Adipocyte (in vitro differentiated cells): ENCODE measurements at regions not wholly inside any gene's neighbourhood (a gene's known extent, or its start where the extent isn't known, plus 50 kb on each side); places are given as distances from the start of the nearest gene placed in this dataset.

ENCODE experiments used
- DNase-seq: peaks from one replicate; pipeline ENCODE4 v3.0.0-alpha.2; 2015; ENCODE audit warnings: low read depth
- H3K27me3 ChIP-seq: replicated peaks from 2 replicates; pipeline ENCODE4 v1.7.0; 2013; ENCODE audit warnings: mild to moderate bottlenecking, low read length, moderate library complexity; ENCODE audit not compliant: control insufficient read depth, insufficient read depth
- H3K36me3 ChIP-seq: 2 replicates; pipeline ENCODE4 v1.7.0; 2013; ENCODE audit warnings: low read length, mild to moderate bottlenecking, moderate library complexity; ENCODE audit not compliant: control insufficient read depth, insufficient read depth, severe bottlenecking
- H3K4me1 ChIP-seq: 2 replicates; pipeline ENCODE4 v1.7.0; 2013; ENCODE audit warnings: mild to moderate bottlenecking, low read length, moderate library complexity; ENCODE audit not compliant: control insufficient read depth, insufficient read depth
- H3K4me3 ChIP-seq: 2 replicates; pipeline ENCODE4 v1.7.0; 2013; ENCODE audit warnings: mild to moderate bottlenecking, low read length, moderate library complexity
- H3K9ac ChIP-seq: 2 replicates; pipeline ENCODE4 v1.7.0; 2013; ENCODE audit warnings: mild to moderate bottlenecking, low read length, moderate library complexity
- H3K9me3 ChIP-seq: 2 replicates; pipeline ENCODE4 v1.7.0; 2013; ENCODE audit warnings: mild to moderate bottlenecking, low read length, moderate library complexity; ENCODE audit not compliant: control insufficient read depth

- Histone ChIP-seq H3K9me3 (no peaks in the 10 kb centered on the region), H3K9ac (no peak overlapping the region), H3K27me3 (no peaks in the 10 kb centered on the region), H3K36me3 (no peaks in the 10 kb centered on the region), H3K4me1 (no peaks in the 10 kb centered on the region), H3K4me3 (no peak overlapping the region)
- no peak for DNase-seq
These were observed 99.5 kb upstream of the KLHL13 start for GRCh38 chrX:118216087-118216486.

- no peaks in the 10 kb centered on the region for H3K4me1 ChIP-seq
- no peak overlapping the region for H3K4me3 ChIP-seq
- H3K9me3 ChIP-seq, result no peaks in the 10 kb centered on the region
- no peak overlapping the region for H3K9ac ChIP-seq
- H3K36me3 ChIP-seq, result no peaks in the 10 kb centered on the region
- DNase-seq, result no peak
- no peaks in the 10 kb centered on the region for H3K27me3 ChIP-seq
These were observed 99.9 kb upstream of the KLHL13 start for GRCh38 chrX:118216509-118216908.

DNA sequence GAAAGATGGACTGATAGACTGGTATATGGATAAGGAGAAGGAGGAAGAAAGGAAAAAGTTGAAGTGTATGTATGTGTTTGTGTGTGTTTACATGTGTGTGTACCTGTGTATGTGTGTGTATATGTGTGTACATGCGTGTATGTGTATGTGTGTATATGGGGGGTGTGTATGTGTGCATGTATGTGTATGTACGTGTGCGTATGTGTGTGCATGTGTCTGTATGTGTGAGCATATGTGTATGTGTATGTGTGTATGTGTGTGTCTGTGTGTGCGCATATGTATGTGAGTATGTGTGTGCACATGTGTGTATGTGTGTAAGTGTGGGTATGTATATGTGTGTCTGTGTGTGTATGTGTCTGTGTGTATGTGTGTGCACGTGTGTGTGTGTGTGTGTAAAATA, 101.5 kb upstream of the KLHL13 start:
- Histone ChIP-seq H3K27me3 (no peaks in the 10 kb centered on the region), H3K4me1 (no peaks in the 10 kb centered on the region), H3K9me3 (no peaks in the 10 kb centered on the region), H3K36me3 (no peaks in the 10 kb centered on the region), H3K4me3 (no peak overlapping the region), H3K9ac (no peak overlapping the region)
- DNase-seq, result no peak

DNA sequence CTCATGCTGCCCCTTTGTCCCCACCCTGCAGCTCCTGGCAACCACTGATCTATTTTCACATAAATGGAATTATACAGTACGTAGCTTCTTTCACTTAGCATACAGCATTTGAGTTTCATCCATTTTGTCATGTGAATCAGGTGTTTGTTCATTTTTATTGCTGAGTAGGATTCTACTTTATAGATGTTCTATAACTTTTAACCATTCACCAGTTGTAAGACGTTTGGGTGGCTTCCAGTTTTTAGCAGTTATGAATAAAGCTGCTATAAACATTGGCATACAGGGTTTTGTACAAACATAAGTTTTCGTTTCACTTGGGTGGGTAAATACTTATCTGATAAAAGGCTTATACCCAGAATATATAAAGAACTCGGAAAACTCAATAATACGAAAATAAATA, 102.3 kb upstream of the KLHL13 start:
- Histone ChIP-seq H3K9me3 (no peaks in the 10 kb centered on the region), H3K27me3 (no peaks in the 10 kb centered on the region), H3K4me1 (no peaks in the 10 kb centered on the region), H3K9ac (no peak overlapping the region), H3K36me3 (no peaks in the 10 kb centered on the region), H3K4me3 (no peak overlapping the region)
- DNase-seq, result no peak

GRCh38 chrX:118219866-118220265, 103.3 kb upstream of the KLHL13 start:
- DNase-seq, result no peak
- H3K36me3 ChIP-seq, result no peaks in the 10 kb centered on the region

DNA sequence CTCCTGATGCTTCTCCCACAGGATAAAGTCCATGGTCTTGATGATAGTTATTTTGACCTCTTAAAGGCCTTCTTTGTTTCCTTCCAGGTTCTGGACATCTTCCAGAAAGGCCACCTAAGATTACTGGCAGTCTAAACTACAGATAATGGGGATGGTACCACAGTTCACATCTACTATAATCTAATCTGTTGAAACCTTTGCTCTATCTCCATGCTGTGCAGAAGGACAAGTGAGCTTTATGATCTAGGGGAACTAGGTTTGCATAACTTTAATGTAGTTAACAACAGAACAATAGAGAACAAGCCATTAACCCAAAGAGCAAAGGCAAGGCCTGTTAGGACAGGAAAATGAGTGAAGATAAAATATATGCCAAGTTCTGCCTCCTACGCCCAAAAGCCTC, 103.9 kb upstream of the KLHL13 start:
- no peak overlapping the region for H3K9ac ChIP-seq
- no peak for DNase-seq
- no peaks in the 10 kb centered on the region for H3K27me3 ChIP-seq
- no peak overlapping the region for H3K4me3 ChIP-seq
- H3K4me1 ChIP-seq, result peaks cover 1% of the 10 kb centered on the region
- H3K36me3 ChIP-seq, result no peaks in the 10 kb centered on the region
- H3K9me3 ChIP-seq, result no peaks in the 10 kb centered on the region

More at GRCh38 chrX:118219866-118220265, 103.3 kb upstream of the KLHL13 start:
- Histone ChIP-seq H3K4me3 (no peak overlapping the region), H3K9ac (no peak overlapping the region), H3K9me3 (no peaks in the 10 kb centered on the region), H3K27me3 (no peaks in the 10 kb centered on the region), H3K4me1 (no peaks in the 10 kb centered on the region)

- peaks cover 7% of the 10 kb centered on the region for H3K4me1 ChIP-seq
- no peaks in the 10 kb centered on the region for H3K36me3 ChIP-seq
- no peak overlapping the region for H3K9ac ChIP-seq
- no peak for DNase-seq
- no peaks in the 10 kb centered on the region for H3K27me3 ChIP-seq
- H3K9me3 ChIP-seq, result no peaks in the 10 kb centered on the region
- no peak overlapping the region for H3K4me3 ChIP-seq
These were observed 104.7 kb upstream of the KLHL13 start for GRCh38 chrX:118221270-118221669.

DNA sequence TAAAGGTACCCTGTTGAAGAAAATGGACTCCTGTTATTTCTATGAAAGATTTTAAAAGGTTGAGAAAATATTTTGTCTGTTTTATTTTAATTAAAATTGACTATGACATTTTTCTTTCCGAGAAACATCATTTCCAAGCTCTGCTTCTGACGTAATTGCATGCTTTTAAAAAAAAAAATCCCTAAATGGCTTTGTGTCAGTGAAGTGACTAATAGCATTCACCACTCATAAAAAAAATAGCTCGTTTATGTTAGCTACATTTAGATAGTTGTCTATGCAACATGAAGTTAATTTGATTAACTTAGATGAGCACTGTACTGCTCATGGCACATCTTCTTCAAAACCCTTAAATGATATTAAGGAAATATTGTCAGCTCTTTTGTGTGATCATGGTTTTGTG, 105.1 kb upstream of the KLHL13 start:
- H3K9me3 ChIP-seq, result no peaks in the 10 kb centered on the region
- H3K4me3 ChIP-seq, result no peak overlapping the region
- H3K9ac ChIP-seq, result no peak overlapping the region
- H3K36me3 ChIP-seq, result no peaks in the 10 kb centered on the region
- H3K27me3 ChIP-seq, result no peaks in the 10 kb centered on the region
- H3K4me1 ChIP-seq, result peaks cover 7% of the 10 kb centered on the region
- peak; percentile 66 for DNase-seq

GRCh38 chrX:118222421-118222820, 105.8 kb upstream of the KLHL13 start:
- Histone ChIP-seq H3K4me1 (peaks cover 7% of the 10 kb centered on the region), H3K36me3 (no peaks in the 10 kb centered on the region), H3K9ac (no peak overlapping the region), H3K4me3 (no peak overlapping the region), H3K27me3 (no peaks in the 10 kb centered on the region), H3K9me3 (no peaks in the 10 kb centered on the region)
- DNase-seq, result no peak

GRCh38 chrX:118225711-118226428, 109.3 kb upstream of the KLHL13 start:
- Histone ChIP-seq H3K9ac (no peak overlapping the region), H3K36me3 (no peaks in the 10 kb centered on the region), H3K4me1 (peaks cover 7% of the 10 kb centered on the region), H3K27me3 (no peaks in the 10 kb centered on the region), H3K4me3 (peak overlapping the region; percentile 1), H3K9me3 (no peaks in the 10 kb centered on the region)
- DNase-seq, result peak; percentile 51

DNA sequence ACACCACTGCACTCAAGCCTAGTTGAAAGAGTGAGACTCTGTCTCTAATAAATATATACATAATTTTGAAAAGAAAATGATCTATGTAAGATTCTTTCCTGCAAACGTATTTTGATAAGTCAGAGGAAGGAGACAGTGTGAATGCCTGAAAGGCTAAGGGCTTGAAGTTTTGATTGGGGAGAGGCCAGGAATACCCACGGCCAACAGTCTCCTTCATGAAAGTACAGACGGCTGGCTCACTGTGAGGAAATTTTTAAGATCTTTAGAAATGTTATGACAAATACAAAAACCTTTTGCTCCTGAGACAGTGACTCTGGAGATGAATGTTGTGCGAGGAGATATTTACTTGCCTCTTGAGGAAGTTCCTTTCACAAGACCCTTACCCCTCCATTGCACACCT, 111.4 kb upstream of the KLHL13 start:
- H3K9me3 ChIP-seq, result no peaks in the 10 kb centered on the region
- peaks cover 7% of the 10 kb centered on the region for H3K4me1 ChIP-seq
- no peak overlapping the region for H3K9ac ChIP-seq
- no peaks in the 10 kb centered on the region for H3K36me3 ChIP-seq
- peak; percentile 55 for DNase-seq
- H3K4me3 ChIP-seq, result no peak overlapping the region
- H3K27me3 ChIP-seq, result no peaks in the 10 kb centered on the region

DNA sequence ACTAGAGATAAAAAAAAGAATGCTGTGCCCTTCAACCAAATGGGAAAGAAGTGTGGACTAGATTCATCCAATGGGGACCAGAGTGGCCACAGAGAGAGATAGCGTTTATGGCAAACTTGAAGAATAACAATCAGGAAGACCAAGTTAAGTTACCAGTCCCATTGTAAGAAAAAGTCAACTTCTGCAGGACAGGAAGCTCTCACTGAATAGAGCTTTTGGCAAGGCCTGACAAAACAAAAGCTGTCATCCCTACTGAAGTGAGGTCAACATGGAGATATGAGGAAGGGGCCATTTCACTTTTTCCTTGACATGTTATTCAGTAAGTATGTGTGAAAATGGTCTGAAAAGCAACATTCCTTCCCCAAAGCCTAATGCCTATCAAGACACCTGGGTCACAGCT, 111.8 kb upstream of the KLHL13 start:
- no peaks in the 10 kb centered on the region for H3K36me3 ChIP-seq
- no peak overlapping the region for H3K4me3 ChIP-seq
- H3K4me1 ChIP-seq, result peaks cover 7% of the 10 kb centered on the region
- H3K9me3 ChIP-seq, result no peaks in the 10 kb centered on the region
- H3K9ac ChIP-seq, result no peak overlapping the region
- H3K27me3 ChIP-seq, result no peaks in the 10 kb centered on the region
- DNase-seq, result no peak
